ENCODE measurements at regions not wholly inside any gene's neighbourhood (a gene's known extent, or its start where the extent isn't known, plus 50 kb on each side); places are given as distances from the start of the nearest gene placed in this dataset.

GRCh38 chr2:174656035-174656434 lies 58.4 kb upstream of the WIPF1 start:
- Histone ChIP-seq H3K36me3 (no peaks in the 10 kb centered on the region), H3K9me3 (ENCODE audit: severe bottlenecking) (no peaks in the 10 kb centered on the region), H3K27me3 (ENCODE audit: insufficient read depth, low read depth, severe bottlenecking) (no peaks in the 10 kb centered on the region), H3K4me3 (ENCODE audit: low read depth, low read length) (no peak overlapping the region), H3K27ac (no peak overlapping the region)
- DNase-seq = no peak
- no peak for TF ChIP-seq CTCF (IDR thresholded peaks at IDR 0.05; ENCODE audit: low read depth, low read length)

- DNase-seq = no peak
- TF ChIP-seq CTCF (IDR thresholded peaks at IDR 0.05; ENCODE audit: low read depth, low read length) = no peak
- Histone ChIP-seq H3K4me3 (ENCODE audit: low read depth, low read length) (no peak overlapping the region), H3K9me3 (ENCODE audit: severe bottlenecking) (no peaks in the 10 kb centered on the region), H3K27ac (no peak overlapping the region), H3K27me3 (ENCODE audit: insufficient read depth, low read depth, severe bottlenecking) (no peaks in the 10 kb centered on the region), H3K36me3 (no peaks in the 10 kb centered on the region)
Observed at GRCh38 chr2:174654419-174654941, 56.9 kb upstream of the WIPF1 start.

- no peaks in the 10 kb centered on the region for H3K9me3 ChIP-seq (ENCODE audit: severe bottlenecking)
- no peak overlapping the region for H3K27ac ChIP-seq
- DNase-seq = no peak
- H3K27me3 ChIP-seq (ENCODE audit: insufficient read depth, low read depth, severe bottlenecking) = no peaks in the 10 kb centered on the region
- no peak for TF ChIP-seq CTCF (IDR thresholded peaks at IDR 0.05; ENCODE audit: low read depth, low read length)
- no peaks in the 10 kb centered on the region for H3K36me3 ChIP-seq
- no peak overlapping the region for H3K4me3 ChIP-seq (ENCODE audit: low read depth, low read length)
Observed at GRCh38 chr2:174648896-174649295, 51.3 kb upstream of the WIPF1 start.
